ENCODE measurements at regions not wholly inside any gene's neighbourhood (a gene's known extent, or its start where the extent isn't known, plus 50 kb on each side); places are given as distances from the start of the nearest gene placed in this dataset.

DNA sequence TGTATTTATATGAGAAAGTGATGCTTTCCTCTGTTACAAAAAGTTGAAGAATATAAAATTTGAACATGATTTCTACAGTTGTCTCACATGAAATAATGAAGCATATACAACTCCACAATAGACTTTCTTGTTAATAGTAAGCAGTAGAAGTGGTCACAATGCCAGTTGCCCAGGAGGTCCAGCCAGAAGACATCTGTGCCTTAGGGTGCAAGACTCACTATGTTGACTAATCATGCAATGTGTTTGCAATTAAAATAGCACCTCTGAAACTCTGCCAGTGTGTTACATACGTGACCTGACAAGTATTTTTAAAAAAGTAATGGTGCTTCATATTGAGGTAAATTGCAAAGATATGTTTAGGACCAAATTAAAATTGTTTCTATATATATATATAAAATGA lies 547.2 kb downstream of the ETV1 start:
- FAIRE-seq = no peak
- TF ChIP-seq TAF1 (IDR thresholded peaks at IDR 0.05; ENCODE audit: borderline replicate concordance, low read depth, low read length) (no peak), POLR2AphosphoS5 (IDR thresholded peaks at IDR 0.05; ENCODE audit: low read depth, low read length) (no peak), POLR2A (IDR thresholded peaks at IDR 0.05; ENCODE audit: low read depth, low read length) (no peak)
- DNase-seq (ENCODE audit: insufficient read length) = no peak

DNA sequence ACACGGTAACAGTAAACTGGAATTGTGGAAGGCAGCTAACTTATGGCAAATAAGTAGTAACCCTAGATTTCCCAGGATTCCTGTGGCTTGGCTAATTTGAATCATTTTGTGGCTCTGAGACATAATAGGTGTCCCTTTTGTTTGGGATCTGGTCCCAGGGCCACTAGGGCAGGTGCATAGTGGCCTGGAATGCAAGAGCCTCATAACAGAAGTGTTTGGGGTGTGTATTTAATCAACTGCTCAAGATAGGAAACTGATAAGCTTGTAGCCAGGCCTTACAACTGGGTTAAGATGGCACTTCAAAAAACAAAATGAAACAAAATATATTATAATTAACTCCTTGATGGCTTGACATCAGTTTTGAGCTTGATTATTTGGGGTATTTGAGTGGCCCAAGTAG lies 541.8 kb downstream of the ETV1 start:
- DNase-seq (ENCODE audit: insufficient read length) (no peak), FAIRE-seq (no peak)
- TF ChIP-seq POLR2AphosphoS5 (IDR thresholded peaks at IDR 0.05; ENCODE audit: low read depth, low read length) (no peak), TAF1 (IDR thresholded peaks at IDR 0.05; ENCODE audit: borderline replicate concordance, low read depth, low read length) (no peak), POLR2A (IDR thresholded peaks at IDR 0.05; ENCODE audit: low read depth, low read length) (no peak)

GRCh38 chr7:13448243-13448642 lies 541.2 kb downstream of the ETV1 start:
- TF ChIP-seq TAF1 (IDR thresholded peaks at IDR 0.05; ENCODE audit: borderline replicate concordance, low read depth, low read length) (no peak), POLR2A (IDR thresholded peaks at IDR 0.05; ENCODE audit: low read depth, low read length) (no peak), POLR2AphosphoS5 (IDR thresholded peaks at IDR 0.05; ENCODE audit: low read depth, low read length) (no peak)

GRCh38 chr7:13449460-13449859 lies 540.0 kb downstream of the ETV1 start:
- no peak for TF ChIP-seq POLR2A (IDR thresholded peaks at IDR 0.05; ENCODE audit: low read depth, low read length)
- DNase-seq (ENCODE audit: insufficient read length) = no peak
- no peak for FAIRE-seq

More at GRCh38 chr7:13448243-13448642, 541.2 kb downstream of the ETV1 start:
- FAIRE-seq (no peak), DNase-seq (ENCODE audit: insufficient read length) (no peak)

- no peak for FAIRE-seq
- no peak for DNase-seq (ENCODE audit: insufficient read length)
- TF ChIP-seq TAF1 (IDR thresholded peaks at IDR 0.05; ENCODE audit: borderline replicate concordance, low read depth, low read length) (no peak), POLR2AphosphoS5 (IDR thresholded peaks at IDR 0.05; ENCODE audit: low read depth, low read length) (no peak), POLR2A (IDR thresholded peaks at IDR 0.05; ENCODE audit: low read depth, low read length) (no peak)
Observed at GRCh38 chr7:13454916-13455592, 534.4 kb downstream of the ETV1 start.

GRCh38 chr7:13457790-13458189 lies 531.7 kb downstream of the ETV1 start:
- FAIRE-seq (no peak), DNase-seq (ENCODE audit: insufficient read length) (no peak)
- TF ChIP-seq POLR2A (IDR thresholded peaks at IDR 0.05; ENCODE audit: low read depth, low read length) (no peak), TAF1 (IDR thresholded peaks at IDR 0.05; ENCODE audit: borderline replicate concordance, low read depth, low read length) (no peak), POLR2AphosphoS5 (IDR thresholded peaks at IDR 0.05; ENCODE audit: low read depth, low read length) (no peak)

DNA sequence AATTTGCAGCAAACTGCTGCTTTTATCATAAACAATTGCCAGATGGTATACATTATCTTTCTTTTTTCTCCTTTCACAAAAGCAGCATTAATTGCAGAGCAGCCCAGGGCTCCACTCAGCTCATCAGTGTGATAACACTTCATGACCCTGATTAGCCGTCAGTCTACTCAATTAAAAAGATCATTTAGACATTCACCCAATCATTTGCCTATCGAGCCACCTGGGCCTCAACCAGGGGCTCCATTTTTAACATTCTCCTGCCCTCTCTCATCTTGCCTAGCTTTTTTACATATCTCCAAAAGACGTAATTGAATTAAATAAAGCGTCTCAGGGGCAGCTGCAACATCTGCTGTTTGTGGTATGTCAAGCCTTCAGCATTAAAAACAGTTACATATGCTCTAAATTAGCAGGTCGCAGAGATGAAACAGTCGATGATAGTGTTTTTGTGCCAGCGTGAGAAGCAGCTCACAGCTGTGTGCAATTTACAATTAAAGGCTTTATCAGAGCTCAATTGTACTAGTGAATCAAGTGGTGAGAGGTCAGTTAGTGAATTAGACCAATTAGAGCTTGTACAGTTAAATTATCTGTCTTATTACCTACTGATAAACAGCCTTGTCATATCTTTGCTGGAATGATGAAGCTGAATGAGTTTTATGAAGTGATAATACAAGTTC lies 522.5 kb downstream of the ETV1 start:
- no peak for DNase-seq (ENCODE audit: insufficient read length)

GRCh38 chr7:13476881-13477444 lies 512.5 kb downstream of the ETV1 start:
- DNase-seq (ENCODE audit: insufficient read length) (no peak), FAIRE-seq (no peak)
- TF ChIP-seq POLR2AphosphoS5 (IDR thresholded peaks at IDR 0.05; ENCODE audit: low read depth, low read length) (no peak), POLR2A (IDR thresholded peaks at IDR 0.05; ENCODE audit: low read depth, low read length) (no peak), TAF1 (IDR thresholded peaks at IDR 0.05; ENCODE audit: borderline replicate concordance, low read depth, low read length) (no peak)

More for the DNA sequence above, 522.5 kb downstream of the ETV1 start:
- FAIRE-seq = no peak
- TF ChIP-seq POLR2A (IDR thresholded peaks at IDR 0.05; ENCODE audit: low read depth, low read length) = no peak
- no peak for TF ChIP-seq POLR2AphosphoS5 (IDR thresholded peaks at IDR 0.05; ENCODE audit: low read depth, low read length)
- no peak for TF ChIP-seq TAF1 (IDR thresholded peaks at IDR 0.05; ENCODE audit: borderline replicate concordance, low read depth, low read length)

- FAIRE-seq (no peak), DNase-seq (ENCODE audit: insufficient read length) (no peak)
- TF ChIP-seq POLR2AphosphoS5 (IDR thresholded peaks at IDR 0.05; ENCODE audit: low read depth, low read length) (no peak), TAF1 (IDR thresholded peaks at IDR 0.05; ENCODE audit: borderline replicate concordance, low read depth, low read length) (no peak), POLR2A (IDR thresholded peaks at IDR 0.05; ENCODE audit: low read depth, low read length) (no peak)
Observed at GRCh38 chr7:13489386-13489785, 500.1 kb downstream of the ETV1 start.

GRCh38 chr7:13496976-13497375 lies 492.5 kb downstream of the ETV1 start:
- no peak for TF ChIP-seq TAF1 (IDR thresholded peaks at IDR 0.05; ENCODE audit: borderline replicate concordance, low read depth, low read length)
- no peak for TF ChIP-seq POLR2AphosphoS5 (IDR thresholded peaks at IDR 0.05; ENCODE audit: low read depth, low read length)
- no peak for TF ChIP-seq POLR2A (IDR thresholded peaks at IDR 0.05; ENCODE audit: low read depth, low read length)
- FAIRE-seq (no peak), DNase-seq (ENCODE audit: insufficient read length) (no peak)

DNA sequence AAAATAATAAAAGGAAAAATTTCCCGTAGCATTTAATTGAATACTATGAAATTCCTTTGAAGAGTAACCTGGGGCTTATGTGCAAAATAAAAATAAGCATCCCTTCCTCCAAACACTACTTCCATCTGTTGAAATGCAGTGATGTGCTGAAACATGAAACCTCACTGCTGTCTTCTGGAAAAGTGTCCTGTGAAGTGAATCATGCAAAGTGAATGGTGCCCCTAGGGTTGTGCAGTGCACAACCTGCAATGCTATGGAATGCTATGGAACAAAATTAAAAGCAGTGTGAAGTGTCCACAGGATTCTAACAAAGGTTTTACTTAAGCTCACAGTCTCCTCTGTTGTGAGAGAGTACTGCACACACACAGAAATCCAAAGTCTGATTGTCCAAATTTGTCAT lies 480.9 kb downstream of the ETV1 start:
- no peak for DNase-seq (ENCODE audit: insufficient read length)
- TF ChIP-seq POLR2A (IDR thresholded peaks at IDR 0.05; ENCODE audit: low read depth, low read length) (no peak), POLR2AphosphoS5 (IDR thresholded peaks at IDR 0.05; ENCODE audit: low read depth, low read length) (no peak), TAF1 (IDR thresholded peaks at IDR 0.05; ENCODE audit: borderline replicate concordance, low read depth, low read length) (no peak)
- FAIRE-seq = no peak

DNA sequence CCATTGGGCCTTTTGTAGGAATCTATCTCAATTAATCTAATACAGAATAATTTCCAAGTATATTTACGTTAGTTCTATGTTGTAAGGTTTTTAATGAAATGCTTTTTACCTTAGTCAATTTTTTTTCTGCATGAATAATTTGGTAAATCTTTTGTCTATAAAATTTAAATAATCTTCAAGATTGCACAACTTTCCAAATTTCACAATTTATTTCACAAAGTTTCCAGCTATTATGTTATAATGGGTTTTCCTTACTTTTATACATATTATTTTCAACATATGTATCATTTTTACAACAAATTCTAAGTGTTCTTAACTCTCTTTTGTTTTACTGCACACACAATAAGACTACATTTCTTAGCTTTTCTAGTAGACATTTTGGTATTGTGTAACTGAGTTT lies 470.7 kb downstream of the ETV1 start:
- no peak for TF ChIP-seq POLR2AphosphoS5 (IDR thresholded peaks at IDR 0.05; ENCODE audit: low read depth, low read length)
- TF ChIP-seq TAF1 (IDR thresholded peaks at IDR 0.05; ENCODE audit: borderline replicate concordance, low read depth, low read length) = no peak
- TF ChIP-seq POLR2A (IDR thresholded peaks at IDR 0.05; ENCODE audit: low read depth, low read length) = no peak
- no peak for FAIRE-seq
- no peak for DNase-seq (ENCODE audit: insufficient read length)

Measured in GM12892 (cell line).